ENCODE measurements at regions not wholly inside any gene's neighbourhood (a gene's known extent, or its start where the extent isn't known, plus 50 kb on each side); places are given as distances from the start of the nearest gene placed in this dataset.

DNA sequence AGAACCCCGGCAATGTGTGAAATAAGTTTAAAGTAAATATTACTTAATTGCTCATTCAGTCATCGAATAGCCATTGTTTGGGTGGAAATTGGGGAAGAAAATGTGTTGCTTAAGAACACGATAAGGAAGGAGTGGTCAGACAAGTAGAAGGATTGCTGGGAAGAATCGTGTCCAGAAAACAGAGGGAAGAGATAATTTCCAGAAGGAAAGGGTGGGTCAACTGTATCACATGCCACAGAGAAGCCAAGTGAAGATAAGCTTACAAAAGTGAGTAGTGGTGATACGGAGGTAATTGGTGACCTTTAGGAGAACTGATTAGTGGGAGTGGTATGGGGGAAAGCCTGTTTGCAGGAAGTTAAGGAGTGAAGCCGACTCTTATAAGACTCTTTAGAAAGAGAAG, 306.2 kb downstream of the SOX4 start:
- Histone ChIP-seq H3K27me3 (ENCODE audit: control insufficient read depth, insufficient read depth, low read length) (no peaks in the 10 kb centered on the region), H3K4me3 (ENCODE audit: low read depth, low read length) (no peak overlapping the region), H3K27ac (ENCODE audit: low read depth, low read length) (no peak overlapping the region), H3K9me3 (ENCODE audit: control insufficient read depth, insufficient read depth, low read length) (no peaks in the 10 kb centered on the region)
- POLR2A ChIA-PET: no interaction called here
- no peak for DNase-seq (ENCODE audit: low read depth, low spot score)
- CTCF ChIA-PET: no interaction called here
- TF ChIP-seq, protein P1, sequence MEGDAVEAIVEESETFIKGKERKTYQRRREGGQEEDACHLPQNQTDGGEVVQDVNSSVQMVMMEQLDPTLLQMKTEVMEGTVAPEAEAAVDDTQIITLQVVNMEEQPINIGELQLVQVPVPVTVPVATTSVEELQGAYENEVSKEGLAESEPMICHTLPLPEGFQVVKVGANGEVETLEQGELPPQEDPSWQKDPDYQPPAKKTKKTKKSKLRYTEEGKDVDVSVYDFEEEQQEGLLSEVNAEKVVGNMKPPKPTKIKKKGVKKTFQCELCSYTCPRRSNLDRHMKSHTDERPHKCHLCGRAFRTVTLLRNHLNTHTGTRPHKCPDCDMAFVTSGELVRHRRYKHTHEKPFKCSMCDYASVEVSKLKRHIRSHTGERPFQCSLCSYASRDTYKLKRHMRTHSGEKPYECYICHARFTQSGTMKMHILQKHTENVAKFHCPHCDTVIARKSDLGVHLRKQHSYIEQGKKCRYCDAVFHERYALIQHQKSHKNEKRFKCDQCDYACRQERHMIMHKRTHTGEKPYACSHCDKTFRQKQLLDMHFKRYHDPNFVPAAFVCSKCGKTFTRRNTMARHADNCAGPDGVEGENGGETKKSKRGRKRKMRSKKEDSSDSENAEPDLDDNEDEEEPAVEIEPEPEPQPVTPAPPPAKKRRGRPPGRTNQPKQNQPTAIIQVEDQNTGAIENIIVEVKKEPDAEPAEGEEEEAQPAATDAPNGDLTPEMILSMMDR (IDR thresholded peaks at IDR 0.05; ENCODE audit: low read depth, low read length): no peak

GRCh38 chr6:21900730-21901129, 307.2 kb downstream of the SOX4 start:
- no peak for DNase-seq (ENCODE audit: low read depth, low spot score)
- POLR2A ChIA-PET: no interaction called here
- no peak overlapping the region for H3K4me3 ChIP-seq (ENCODE audit: low read depth, low read length)
- TF ChIP-seq, protein P1 (IDR thresholded peaks at IDR 0.05; ENCODE audit: low read depth, low read length): no peak
- CTCF ChIA-PET: no interaction called here
- no peaks in the 10 kb centered on the region for H3K27me3 ChIP-seq (ENCODE audit: control insufficient read depth, insufficient read depth, low read length)
- peak overlapping the region; percentile 31 for H3K27ac ChIP-seq (ENCODE audit: low read depth, low read length)
- H3K9me3 ChIP-seq (ENCODE audit: control insufficient read depth, insufficient read depth, low read length): no peaks in the 10 kb centered on the region

GRCh38 chr6:21902628-21903169, 309.1 kb downstream of the SOX4 start:
- ChIA-PET POLR2A (no interaction called here), CTCF (no interaction called here)
- H3K27ac ChIP-seq (ENCODE audit: low read depth, low read length): no peak overlapping the region
- TF ChIP-seq, protein P1 (IDR thresholded peaks at IDR 0.05; ENCODE audit: low read depth, low read length): no peak
- no peak overlapping the region for H3K4me3 ChIP-seq (ENCODE audit: low read depth, low read length)
- H3K9me3 ChIP-seq (ENCODE audit: control insufficient read depth, insufficient read depth, low read length): no peaks in the 10 kb centered on the region
- DNase-seq (ENCODE audit: low read depth, low spot score): no peak
- H3K27me3 ChIP-seq (ENCODE audit: control insufficient read depth, insufficient read depth, low read length): no peaks in the 10 kb centered on the region

DNA sequence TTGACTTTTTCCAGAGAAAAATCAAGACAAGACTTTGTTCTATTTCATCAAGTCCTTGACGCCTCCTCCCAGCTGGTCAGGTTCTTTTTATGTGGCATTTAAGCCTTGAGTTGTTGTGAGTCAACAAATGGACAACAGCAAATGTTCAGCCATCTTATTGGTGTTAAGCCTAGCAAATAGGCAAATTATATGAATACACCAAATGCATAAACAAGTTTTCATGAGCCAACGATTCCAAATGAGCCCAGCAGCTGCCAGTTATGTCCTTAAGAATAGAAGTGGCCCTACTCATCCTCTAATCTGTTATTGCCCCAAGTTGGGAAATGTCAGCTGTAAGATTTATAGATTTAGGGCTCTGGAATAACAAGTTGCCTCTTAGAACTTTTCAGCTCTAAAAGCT, 312.0 kb downstream of the SOX4 start:
- ChIA-PET POLR2A (no interaction called here), CTCF (no interaction called here)
- H3K27me3 ChIP-seq (ENCODE audit: control insufficient read depth, insufficient read depth, low read length): no peaks in the 10 kb centered on the region
- TF ChIP-seq, protein P1 (IDR thresholded peaks at IDR 0.05; ENCODE audit: low read depth, low read length): no peak
- DNase-seq (ENCODE audit: low read depth, low spot score): no peak
- no peak overlapping the region for H3K4me3 ChIP-seq (ENCODE audit: low read depth, low read length)
- no peaks in the 10 kb centered on the region for H3K9me3 ChIP-seq (ENCODE audit: control insufficient read depth, insufficient read depth, low read length)
- H3K27ac ChIP-seq (ENCODE audit: low read depth, low read length): no peak overlapping the region

DNA sequence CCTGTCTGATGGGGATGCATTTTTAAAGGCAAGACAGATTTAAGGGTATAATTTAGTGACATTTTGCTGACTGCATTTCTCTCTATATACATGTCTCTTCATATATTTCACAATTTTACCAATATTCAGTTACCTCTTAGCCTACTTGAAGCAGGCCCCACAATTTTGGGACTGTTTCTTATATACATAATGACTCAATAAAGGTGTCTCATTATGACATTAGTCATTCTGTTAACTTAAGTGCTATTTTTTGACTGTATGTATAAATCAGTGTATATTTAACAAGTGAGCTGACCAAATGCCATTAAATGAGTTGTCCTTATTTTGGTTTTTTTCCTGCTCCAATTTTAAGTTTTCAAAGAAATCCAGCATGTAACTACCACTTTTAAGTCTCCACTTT, 313.3 kb downstream of the SOX4 start:
- no peak for DNase-seq (ENCODE audit: low read depth, low spot score)
- Histone ChIP-seq H3K27me3 (ENCODE audit: control insufficient read depth, insufficient read depth, low read length) (no peaks in the 10 kb centered on the region), H3K4me3 (ENCODE audit: low read depth, low read length) (no peak overlapping the region), H3K27ac (ENCODE audit: low read depth, low read length) (no peak overlapping the region), H3K9me3 (ENCODE audit: control insufficient read depth, insufficient read depth, low read length) (no peaks in the 10 kb centered on the region)
- TF ChIP-seq, protein P1 (IDR thresholded peaks at IDR 0.05; ENCODE audit: low read depth, low read length): no peak
- ChIA-PET CTCF (no interaction called here), POLR2A (no interaction called here)

All from AG04450 (cell line).